Amniotic epithelial cell (primary cell): ENCODE measurements at regions not wholly inside any gene's neighbourhood (a gene's known extent, or its start where the extent isn't known, plus 50 kb on each side); places are given as distances from the start of the nearest gene placed in this dataset.
"Not testable (repeated sequence)": the region's sequence is repeated elsewhere in the genome, so short reads cannot be mapped to it uniquely, and the experiment has no call there.

ENCODE experiments used
- DNase-seq: peaks from one replicate; pipeline ENCODE4 v3.0.0-alpha.2; 2010; ENCODE audit warnings: low read depth

- DNase-seq: no peak
Observed at GRCh38 chr2:225820826-225821225, 421.3 kb downstream of the NYAP2 start.

DNA sequence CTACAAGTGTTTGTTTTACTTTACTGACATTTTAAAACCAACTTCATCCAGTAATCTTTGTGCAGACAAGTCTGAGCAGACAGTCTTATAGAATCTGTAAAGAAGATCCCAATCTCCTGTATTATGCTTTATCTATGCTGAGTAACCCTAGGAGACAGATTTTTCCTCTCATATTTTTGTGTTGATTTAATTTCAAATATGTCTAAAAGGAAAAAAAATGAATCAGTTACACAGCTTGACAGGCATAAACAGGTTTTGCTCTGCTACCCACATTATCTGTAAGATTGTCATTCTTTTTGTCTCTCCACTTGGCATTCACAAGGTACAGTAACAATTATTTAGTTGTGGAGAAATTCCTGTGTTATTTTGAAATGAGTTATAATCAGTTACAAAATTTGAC, 415.0 kb downstream of the NYAP2 start:
- DNase-seq: no peak

DNA sequence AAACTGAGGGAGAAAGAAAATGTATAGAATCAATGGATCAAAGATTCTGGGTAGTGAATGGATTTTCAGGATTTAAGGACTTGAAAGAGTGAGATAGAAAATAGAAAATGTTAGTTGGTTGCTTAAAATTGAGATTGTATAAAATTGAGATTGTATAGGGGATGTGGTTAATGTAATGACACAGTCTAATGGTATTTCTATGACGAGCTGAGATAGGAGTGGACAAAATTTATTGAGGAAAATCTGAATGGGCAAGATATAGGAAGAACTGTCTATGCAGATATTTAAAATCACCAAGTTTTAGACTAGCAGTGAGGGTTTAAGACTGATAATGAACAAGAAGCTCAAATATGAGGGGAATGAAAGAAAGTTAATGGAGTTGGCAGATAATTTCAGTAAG, 406.6 kb downstream of the NYAP2 start:
- no peak for DNase-seq

GRCh38 chr2:225802076-225802475, 402.6 kb downstream of the NYAP2 start:
- DNase-seq: not testable (repeated sequence)

DNA sequence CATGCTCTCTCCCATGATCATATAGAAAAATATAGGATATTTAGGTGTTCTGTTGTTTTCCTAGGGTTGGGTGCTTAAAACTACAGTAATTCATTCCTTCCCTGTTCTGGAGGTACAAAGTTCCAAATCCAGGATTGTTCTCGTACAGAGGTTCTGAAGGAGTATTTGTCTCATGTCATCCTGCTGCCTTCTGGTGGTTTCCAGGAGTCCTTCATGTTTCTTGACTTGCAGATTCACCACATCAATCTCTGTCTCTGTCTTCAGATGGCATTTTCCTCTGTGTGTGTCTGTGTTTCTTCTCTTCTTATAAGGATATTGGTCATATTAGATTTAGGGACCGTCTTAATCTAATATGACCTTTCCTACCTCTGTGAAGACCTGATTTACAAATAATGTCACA, 397.9 kb downstream of the NYAP2 start:
- DNase-seq: no peak

- no peak for DNase-seq
Observed at GRCh38 chr2:225794652-225795400, 395.3 kb downstream of the NYAP2 start.

- no peak for DNase-seq
Observed at GRCh38 chr2:225793736-225794550, 394.4 kb downstream of the NYAP2 start.

GRCh38 chr2:225788571-225789094, 389.1 kb downstream of the NYAP2 start:
- DNase-seq: no peak

- no peak for DNase-seq
Observed at GRCh38 chr2:225787497-225787896, 388.0 kb downstream of the NYAP2 start.

GRCh38 chr2:225781991-225782390, 382.5 kb downstream of the NYAP2 start:
- DNase-seq: no peak

- no peak for DNase-seq
Observed at GRCh38 chr2:225781145-225781544, 381.6 kb downstream of the NYAP2 start.

- DNase-seq: no peak
Observed at GRCh38 chr2:225779829-225780228, 380.3 kb downstream of the NYAP2 start.

GRCh38 chr2:225773148-225773547, 373.6 kb downstream of the NYAP2 start:
- DNase-seq: no peak

DNA sequence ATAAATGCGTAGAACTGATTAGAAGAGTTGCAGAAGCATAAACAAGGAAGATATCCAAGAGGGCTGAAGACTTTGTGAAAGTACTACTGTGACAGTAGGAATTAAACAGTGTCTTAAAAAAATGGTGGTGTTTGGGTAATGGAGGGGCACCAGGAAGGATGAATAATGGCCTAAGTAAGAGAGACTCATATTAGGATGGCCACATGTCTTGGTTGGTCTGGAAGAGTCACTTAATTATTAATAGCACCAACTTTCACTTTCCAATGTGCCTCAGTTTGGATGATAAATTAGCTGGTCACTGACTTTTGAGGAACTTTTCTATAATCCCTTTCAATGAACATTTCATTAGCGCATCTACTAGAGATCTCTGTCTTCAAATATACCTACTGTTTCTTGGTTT, 372.2 kb downstream of the NYAP2 start:
- no peak for DNase-seq

DNA sequence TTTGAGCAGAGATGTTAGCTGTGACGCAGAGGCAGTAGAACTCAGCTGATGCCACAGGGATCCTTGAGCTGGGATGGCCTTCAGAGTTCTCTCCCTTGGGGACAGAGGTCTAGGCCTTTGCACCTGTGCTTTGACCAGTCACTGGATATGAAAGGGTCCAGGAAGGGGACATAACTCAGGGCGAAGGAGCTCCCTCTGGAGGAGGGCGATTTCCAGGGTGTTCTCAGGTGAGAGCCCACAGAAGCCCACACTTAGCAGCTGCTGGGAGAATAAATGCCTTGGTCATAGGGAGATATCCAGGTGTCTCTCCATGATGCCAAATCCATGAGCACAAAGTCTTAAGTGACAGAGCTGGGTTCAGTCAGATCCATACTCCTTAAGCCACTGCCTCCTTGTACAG, 369.2 kb downstream of the NYAP2 start:
- DNase-seq: no peak

- DNase-seq: no peak
Observed at GRCh38 chr2:225766431-225766830, 366.9 kb downstream of the NYAP2 start.

GRCh38 chr2:225765820-225766219, 366.3 kb downstream of the NYAP2 start:
- no peak for DNase-seq

GRCh38 chr2:225764346-225764745, 364.8 kb downstream of the NYAP2 start:
- peak; percentile 78 for DNase-seq

GRCh38 chr2:225763711-225764110, 364.2 kb downstream of the NYAP2 start:
- no peak for DNase-seq

- DNase-seq: no peak
Observed at GRCh38 chr2:225761396-225761795, 361.9 kb downstream of the NYAP2 start.

DNA sequence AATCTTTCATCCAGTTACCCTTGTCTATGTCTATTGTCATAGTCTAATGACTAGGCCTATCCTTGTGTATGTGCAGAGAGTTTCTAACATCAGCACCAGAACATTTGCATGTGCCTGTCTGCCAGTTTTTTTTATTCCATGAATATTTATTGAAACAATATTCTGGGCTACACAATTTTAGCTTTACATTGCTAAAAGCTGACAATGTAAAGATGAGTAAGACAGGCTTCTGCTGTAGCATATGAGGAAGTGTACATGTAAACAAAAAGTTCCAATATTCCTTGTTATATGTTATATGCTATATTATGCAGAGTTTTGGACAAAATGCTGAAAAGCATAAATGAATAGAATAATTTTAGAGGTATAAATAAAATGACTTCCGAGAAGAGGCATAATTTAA, 357.7 kb downstream of the NYAP2 start:
- no peak for DNase-seq

DNA sequence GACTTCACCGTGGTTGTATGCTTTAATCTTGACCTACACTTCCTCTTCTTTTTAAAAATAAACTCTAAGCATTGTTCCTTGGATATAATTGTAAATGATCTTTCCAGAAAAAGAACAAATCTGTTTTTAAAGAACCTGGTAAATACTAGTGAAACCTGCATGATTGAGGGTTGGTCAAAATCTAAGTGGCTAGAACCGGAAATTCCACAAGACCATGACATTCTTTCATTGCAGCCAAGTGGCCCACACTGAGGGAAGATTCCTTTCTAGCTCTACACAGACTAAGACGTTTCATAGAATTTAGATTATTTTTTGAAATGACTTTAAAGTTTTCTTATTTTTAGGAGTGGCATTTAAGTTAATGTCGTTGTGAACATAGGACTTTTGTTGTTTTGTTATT, 356.7 kb downstream of the NYAP2 start:
- no peak for DNase-seq

- DNase-seq: peak; percentile 55
Observed at GRCh38 chr2:225748609-225749008, 349.1 kb downstream of the NYAP2 start.
